Liver (tissue), 8 donors: ENCODE measurements at regions not wholly inside any gene's neighbourhood (a gene's known extent, or its start where the extent isn't known, plus 50 kb on each side); places are given as distances from the start of the nearest gene placed in this dataset.

Source experiments
- DNase-seq: peaks from one replicate; pipeline ENCODE4 v3.0.0-alpha.2; 2017; ENCODE audit warnings: low spot score
- H3K27ac ChIP-seq, 2 donors: one replicate each; pipeline ENCODE4 v1.7.0; 2013; ENCODE audit warnings: inconsistent platforms in 2 of 2, low read length in 2 of 2, control low read depth in 1 of 2, low read depth in 1 of 2, mild to moderate bottlenecking in 1 of 2
- H3K27me3 ChIP-seq, 4 donors: one replicate each; pipeline versions ENCODE4 v1.6.1 to v1.7.0; 2013; ENCODE audit warnings: low read length in 3 of 4, inconsistent platforms in 1 of 4, mild to moderate bottlenecking in 1 of 4, moderate library complexity in 1 of 4; ENCODE audit not compliant: control insufficient read depth in 4 of 4, insufficient read depth in 4 of 4
- H3K36me3 ChIP-seq, 4 donors: one replicate each; pipeline versions ENCODE4 v1.6.1 to v1.7.0; 2013; ENCODE audit warnings: low read length in 3 of 4, mild to moderate bottlenecking in 3 of 4, low read depth in 1 of 4, moderate library complexity in 1 of 4; ENCODE audit not compliant: control insufficient read depth in 4 of 4, insufficient read depth in 3 of 4
- H3K4me1 ChIP-seq, 4 donors: one replicate each; pipeline versions ENCODE4 v1.6.1 to v1.7.0; 2013; ENCODE audit warnings: low read length in 3 of 4, mild to moderate bottlenecking in 3 of 4, moderate library complexity in 1 of 4; ENCODE audit not compliant: control insufficient read depth in 4 of 4, insufficient read depth in 4 of 4
- H3K4me3 ChIP-seq, 3 donors: one replicate each; pipeline versions ENCODE4 v1.6.1 to v1.7.0; 2013; ENCODE audit warnings: low read length in 3 of 3, control low read depth in 1 of 3, low read depth in 1 of 3, mild to moderate bottlenecking in 1 of 3
- H3K9ac ChIP-seq, 2 donors: one replicate each; pipeline ENCODE4 v1.7.0; 2013; ENCODE audit warnings: low read length in 2 of 2, mild to moderate bottlenecking in 2 of 2, moderate library complexity in 2 of 2, control low read depth in 1 of 2, low read depth in 1 of 2
- H3K9me3 ChIP-seq, 4 donors: one replicate each; pipeline versions ENCODE4 v1.6.1 to v1.7.0; 2013; ENCODE audit warnings: low read length in 3 of 4; ENCODE audit not compliant: control insufficient read depth in 4 of 4
- ATF3 ChIP-seq: IDR thresholded peaks from 2 replicates; pipeline ENCODE4 v1.6.1; 2016; ENCODE audit warnings: antibody characterized with exemption
- CTCF ChIP-seq: fragments of 150-350 bp; IDR thresholded peaks from 2 replicates; pipeline ENCODE4 v1.5.1; 2017; ENCODE audit warnings: improper control_type of control experiment, low read depth, low read length; ENCODE audit not compliant: missing input control
- EGR1 ChIP-seq, 2 donors: IDR thresholded peaks; 2 replicates each; pipeline ENCODE4 v1.6.1; 2016 to 2018; ENCODE audit warnings: antibody characterized with exemption in 2 of 2, low read depth in 2 of 2
- FOXA1 ChIP-seq: IDR thresholded peaks from 2 replicates; pipeline ENCODE4 v1.6.1; 2016; ENCODE audit warnings: antibody characterized with exemption
- FOXA2 ChIP-seq: IDR thresholded peaks from 2 replicates; pipeline ENCODE4 v1.6.1; 2016; ENCODE audit warnings: antibody characterized with exemption
- GABPA ChIP-seq, 2 donors: IDR thresholded peaks in 1 of 2; conservative IDR thresholded peaks in 1 of 2; 2 replicates each; pipeline ENCODE4 v1.6.1; 2016; ENCODE audit warnings: antibody characterized with exemption in 2 of 2, mild to moderate bottlenecking in 1 of 2, moderate library complexity in 1 of 2
- HNF4A ChIP-seq, 2 donors: conservative IDR thresholded peaks; 2 replicates each; pipeline ENCODE4 v1.6.1; 2016; ENCODE audit warnings: antibody characterized with exemption in 2 of 2, mild to moderate bottlenecking in 2 of 2
- HNF4G ChIP-seq: IDR thresholded peaks from 2 replicates; pipeline ENCODE4 v1.6.1; 2016; ENCODE audit warnings: antibody characterized with exemption
- NR2F2 ChIP-seq: IDR thresholded peaks from 2 replicates; pipeline ENCODE4 v1.6.1; 2016; ENCODE audit warnings: antibody characterized with exemption
- RAD21 ChIP-seq, 2 donors: IDR thresholded peaks; 2 replicates each; pipeline ENCODE4 v1.6.1; 2016; ENCODE audit warnings: antibody characterized with exemption in 2 of 2, mild to moderate bottlenecking in 2 of 2
- RXRA ChIP-seq, 2 donors: IDR thresholded peaks; 2 replicates each; pipeline ENCODE4 v1.6.1; 2017 to 2018; ENCODE audit warnings: antibody characterized with exemption in 2 of 2, mild to moderate bottlenecking in 1 of 2
- TAF1 ChIP-seq: conservative IDR thresholded peaks from 2 replicates; pipeline ENCODE4 v1.6.1; 2016; ENCODE audit warnings: antibody characterized with exemption, mild to moderate bottlenecking
- WGBS: extraction: QIAGEN DNeasy Blood & Tissue Kit; methylation state at CpG from one replicate; pipeline ENCODE4 v1.1.7; 2013; 5-methylcytosine and 5-hydroxymethylcytosine counted together
- TF ChIP-seq, protein P1 (sequence below): IDR thresholded peaks from 2 replicates; pipeline ENCODE4 v1.6.1; 2016; ENCODE audit warnings: antibody characterized with exemption
- TF ChIP-seq, protein P2 (sequence below): IDR thresholded peaks from 2 replicates; pipeline ENCODE4 v1.6.1; 2016; ENCODE audit warnings: antibody characterized with exemption, mild to moderate bottlenecking
- TF ChIP-seq, protein P3 (sequence below): IDR thresholded peaks from 2 replicates; pipeline ENCODE4 v1.6.1; 2016; ENCODE audit warnings: antibody characterized with exemption
- donor health status: healthy.
- donor health status: healthy.
- donor health status: healthy.
- donor health status: healthy.
- donor health status: healthy.

DNA sequence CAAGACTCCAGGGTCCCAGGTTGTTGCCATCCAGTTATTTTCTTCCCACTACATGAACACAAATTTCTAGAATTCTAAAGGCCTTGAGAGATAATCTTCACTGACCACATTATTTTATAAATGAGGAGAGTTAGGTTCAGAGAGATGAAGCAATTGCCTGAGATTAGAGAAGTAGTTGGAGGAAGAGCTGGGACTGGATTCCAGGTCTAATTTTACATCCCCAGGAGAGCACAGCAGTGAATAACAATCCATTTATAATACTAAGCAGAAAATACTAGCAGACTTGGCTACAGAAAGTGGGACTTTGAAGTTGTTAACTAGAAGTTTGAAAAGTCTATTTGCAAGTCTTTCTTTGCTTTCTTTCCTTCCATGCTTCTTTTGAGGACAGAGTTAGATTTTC is 231.3 kb upstream of the S100G start:
- no peak for DNase-seq
- H3K4me1 ChIP-seq = no peaks in the 10 kb centered on the region
- no peak overlapping the region for H3K27ac ChIP-seq
- H3K4me3 ChIP-seq = no peak overlapping the region
- no peak for TF ChIP-seq RAD21 (IDR thresholded peaks at IDR 0.05)
- TF ChIP-seq, protein P1, sequence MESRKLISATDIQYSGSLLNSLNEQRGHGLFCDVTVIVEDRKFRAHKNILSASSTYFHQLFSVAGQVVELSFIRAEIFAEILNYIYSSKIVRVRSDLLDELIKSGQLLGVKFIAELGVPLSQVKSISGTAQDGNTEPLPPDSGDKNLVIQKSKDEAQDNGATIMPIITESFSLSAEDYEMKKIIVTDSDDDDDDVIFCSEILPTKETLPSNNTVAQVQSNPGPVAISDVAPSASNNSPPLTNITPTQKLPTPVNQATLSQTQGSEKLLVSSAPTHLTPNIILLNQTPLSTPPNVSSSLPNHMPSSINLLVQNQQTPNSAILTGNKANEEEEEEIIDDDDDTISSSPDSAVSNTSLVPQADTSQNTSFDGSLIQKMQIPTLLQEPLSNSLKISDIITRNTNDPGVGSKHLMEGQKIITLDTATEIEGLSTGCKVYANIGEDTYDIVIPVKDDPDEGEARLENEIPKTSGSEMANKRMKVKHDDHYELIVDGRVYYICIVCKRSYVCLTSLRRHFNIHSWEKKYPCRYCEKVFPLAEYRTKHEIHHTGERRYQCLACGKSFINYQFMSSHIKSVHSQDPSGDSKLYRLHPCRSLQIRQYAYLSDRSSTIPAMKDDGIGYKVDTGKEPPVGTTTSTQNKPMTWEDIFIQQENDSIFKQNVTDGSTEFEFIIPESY = no peak
- TF ChIP-seq, protein P2, sequence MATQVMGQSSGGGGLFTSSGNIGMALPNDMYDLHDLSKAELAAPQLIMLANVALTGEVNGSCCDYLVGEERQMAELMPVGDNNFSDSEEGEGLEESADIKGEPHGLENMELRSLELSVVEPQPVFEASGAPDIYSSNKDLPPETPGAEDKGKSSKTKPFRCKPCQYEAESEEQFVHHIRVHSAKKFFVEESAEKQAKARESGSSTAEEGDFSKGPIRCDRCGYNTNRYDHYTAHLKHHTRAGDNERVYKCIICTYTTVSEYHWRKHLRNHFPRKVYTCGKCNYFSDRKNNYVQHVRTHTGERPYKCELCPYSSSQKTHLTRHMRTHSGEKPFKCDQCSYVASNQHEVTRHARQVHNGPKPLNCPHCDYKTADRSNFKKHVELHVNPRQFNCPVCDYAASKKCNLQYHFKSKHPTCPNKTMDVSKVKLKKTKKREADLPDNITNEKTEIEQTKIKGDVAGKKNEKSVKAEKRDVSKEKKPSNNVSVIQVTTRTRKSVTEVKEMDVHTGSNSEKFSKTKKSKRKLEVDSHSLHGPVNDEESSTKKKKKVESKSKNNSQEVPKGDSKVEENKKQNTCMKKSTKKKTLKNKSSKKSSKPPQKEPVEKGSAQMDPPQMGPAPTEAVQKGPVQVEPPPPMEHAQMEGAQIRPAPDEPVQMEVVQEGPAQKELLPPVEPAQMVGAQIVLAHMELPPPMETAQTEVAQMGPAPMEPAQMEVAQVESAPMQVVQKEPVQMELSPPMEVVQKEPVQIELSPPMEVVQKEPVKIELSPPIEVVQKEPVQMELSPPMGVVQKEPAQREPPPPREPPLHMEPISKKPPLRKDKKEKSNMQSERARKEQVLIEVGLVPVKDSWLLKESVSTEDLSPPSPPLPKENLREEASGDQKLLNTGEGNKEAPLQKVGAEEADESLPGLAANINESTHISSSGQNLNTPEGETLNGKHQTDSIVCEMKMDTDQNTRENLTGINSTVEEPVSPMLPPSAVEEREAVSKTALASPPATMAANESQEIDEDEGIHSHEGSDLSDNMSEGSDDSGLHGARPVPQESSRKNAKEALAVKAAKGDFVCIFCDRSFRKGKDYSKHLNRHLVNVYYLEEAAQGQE = no peak
- no peak for TF ChIP-seq HNF4A (conservative IDR thresholded peaks at IDR 0.05)
- no peak for TF ChIP-seq HNF4G
- TF ChIP-seq, protein P3, sequence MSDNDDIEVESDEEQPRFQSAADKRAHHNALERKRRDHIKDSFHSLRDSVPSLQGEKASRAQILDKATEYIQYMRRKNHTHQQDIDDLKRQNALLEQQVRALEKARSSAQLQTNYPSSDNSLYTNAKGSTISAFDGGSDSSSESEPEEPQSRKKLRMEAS = no peak
- TF ChIP-seq FOXA2 = no peak
- no peak for TF ChIP-seq FOXA1
- TF ChIP-seq CTCF = no peak
- TF ChIP-seq NR2F2 = no peak
- no peak for TF ChIP-seq TAF1
- H3K9me3 ChIP-seq = peaks cover 0 to 2% (median 0%) of the 10 kb centered on the region in 4 donors
- H3K36me3 ChIP-seq = no peaks in the 10 kb centered on the region
- H3K9ac ChIP-seq = no peak overlapping the region
- peaks cover 0 to 6% (median 0%) of the 10 kb centered on the region in 4 donors for H3K27me3 ChIP-seq

- H3K9me3 ChIP-seq = no peaks in the 10 kb centered on the region
- DNase-seq = no peak
- no peaks in the 10 kb centered on the region for H3K36me3 ChIP-seq
- H3K9ac ChIP-seq = no peak overlapping the region
- H3K27me3 ChIP-seq = peaks cover 0 to 5% (median 0%) of the 10 kb centered on the region in 4 donors
- WGBS = 82% methylated on average over 3 of the region's 3 CpGs
- no peak overlapping the region for H3K27ac ChIP-seq
- no peaks in the 10 kb centered on the region for H3K4me1 ChIP-seq
- H3K4me3 ChIP-seq = no peak overlapping the region
- TF ChIP-seq, protein P3 = no peak
- TF ChIP-seq NR2F2 (no peak), GABPA (IDR thresholded peaks at IDR 0.05 in 1 of 2, conservative IDR thresholded peaks at IDR 0.05 in 1 of 2) (no peak), ATF3 (no peak), HNF4A (conservative IDR thresholded peaks at IDR 0.05) (no peak), RXRA (IDR thresholded peaks at IDR 0.05) (no peak), FOXA2 (no peak), CTCF (no peak), EGR1 (IDR thresholded peaks at IDR 0.05; ENCODE audit: low read depth in 2 of 2) (no peak)
- TF ChIP-seq, protein P2 = no peak
Observed at GRCh38 chrX:16427668-16428067, 222.3 kb upstream of the S100G start.
